ENCODE measurements at regions not wholly inside any gene's neighbourhood (a gene's known extent, or its start where the extent isn't known, plus 50 kb on each side); places are given as distances from the start of the nearest gene placed in this dataset.

- ATAC-seq (no peak), DNase-seq (ENCODE audit: extremely low read depth in 1 of 4, low spot score in 3 of 4) (no peak), FAIRE-seq (no peak)
- Histone ChIP-seq H3K4me1 (replicated peaks in 1 of 2; ENCODE audit: control insufficient read depth in 2 of 2, insufficient read depth in 2 of 2, low read length in 2 of 2) (no peaks in the 10 kb centered on the region), H4K20me1 (replicated peaks; ENCODE audit: control insufficient read depth, insufficient read depth, low read length) (no peaks in the 10 kb centered on the region), H3K4me3 (no peak overlapping the region), H3K4me2 (ENCODE audit: insufficient read depth, low read length) (no peak overlapping the region), H3K27ac (ENCODE audit: extremely low read depth, low read depth, low read length) (no peak overlapping the region), H3K79me2 (ENCODE audit: control insufficient read depth, insufficient read depth, low read length) (no peaks in the 10 kb centered on the region), H2AFZ (ENCODE audit: low read depth, low read length) (no peak overlapping the region), H3K9ac (ENCODE audit: insufficient read depth in 1 of 2, low read depth in 2 of 2, low read length in 2 of 2) (no peak overlapping the region), H3K9me1 (ENCODE audit: control insufficient read depth, insufficient read depth, low read length) (no peaks in the 10 kb centered on the region), H3K9me3 (replicated peaks; ENCODE audit: control insufficient read depth, insufficient read depth, low read depth, low read length) (no peaks in the 10 kb centered on the region), H3K36me3 (ENCODE audit: control insufficient read depth, insufficient read depth, low read length) (no peaks in the 10 kb centered on the region), H3K27me3 (ENCODE audit: control insufficient read depth in 2 of 2, insufficient read depth in 2 of 2, low read length in 2 of 2) (no peaks in the 10 kb centered on the region)
- intact Hi-C loops (cut with micrococcal nuclease): no loop called here
- TF ChIP-seq BCL6 (CRISPR knock-in tag; IDR thresholded peaks at IDR 0.05): no peak
- TF ChIP-seq RBM25 (IDR thresholded peaks at IDR 0.05; ENCODE audit: low read depth, low read length, severe bottlenecking): no peak
- TF ChIP-seq POLR2H (tag; IDR thresholded peaks at IDR 0.05; ENCODE audit: low read depth): no peak
- no peak for TF ChIP-seq POLR3G (IDR thresholded peaks at IDR 0.05; ENCODE audit: extremely low read depth, insufficient read length, insufficient replicate concordance)
- no peak for TF ChIP-seq SPI1 (IDR thresholded peaks at IDR 0.05; ENCODE audit: borderline replicate concordance, low read depth, low read length)
- TF ChIP-seq PTRF (tag; IDR thresholded peaks at IDR 0.05): no peak
- no peak for TF ChIP-seq ZBTB7A (IDR thresholded peaks at IDR 0.05; ENCODE audit: borderline replicate concordance, control insufficient read depth, low read depth, low read length)
- TF ChIP-seq, protein P1, sequence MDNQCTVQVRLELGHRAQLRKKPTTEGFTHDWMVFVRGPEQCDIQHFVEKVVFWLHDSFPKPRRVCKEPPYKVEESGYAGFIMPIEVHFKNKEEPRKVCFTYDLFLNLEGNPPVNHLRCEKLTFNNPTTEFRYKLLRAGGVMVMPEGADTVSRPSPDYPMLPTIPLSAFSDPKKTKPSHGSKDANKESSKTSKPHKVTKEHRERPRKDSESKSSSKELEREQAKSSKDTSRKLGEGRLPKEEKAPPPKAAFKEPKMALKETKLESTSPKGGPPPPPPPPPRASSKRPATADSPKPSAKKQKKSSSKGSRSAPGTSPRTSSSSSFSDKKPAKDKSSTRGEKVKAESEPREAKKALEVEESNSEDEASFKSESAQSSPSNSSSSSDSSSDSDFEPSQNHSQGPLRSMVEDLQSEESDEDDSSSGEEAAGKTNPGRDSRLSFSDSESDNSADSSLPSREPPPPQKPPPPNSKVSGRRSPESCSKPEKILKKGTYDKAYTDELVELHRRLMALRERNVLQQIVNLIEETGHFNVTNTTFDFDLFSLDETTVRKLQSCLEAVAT (IDR thresholded peaks at IDR 0.05): no peak
- TF ChIP-seq MYC (IDR thresholded peaks at IDR 0.05; ENCODE audit: low read depth, low read length): no peak
- TF ChIP-seq MYC (CRISPR knock-in tag; IDR thresholded peaks at IDR 0.05; ENCODE audit: borderline replicate concordance, low read depth): no peak
- POLR2A ChIA-PET: no interaction called here
- WGBS (ENCODE audit: insufficient coverage, low coverage, missing lambda C conversion rate): no CpG with 5 or more reads among the region's 5 CpGs
- in situ Hi-C loops (cut with MboI): no loop called here
- CTCF ChIA-PET (ENCODE audit: low intra/inter-chr PET ratio): no interaction called here
- BruUV-seq (replicated peaks): no TSS peak
Observed at GRCh38 chr9:28651050-28651722, 1077.9 kb upstream of the C9orf72 start.

Measured in K562 (cell line).